H1 (cell line): ENCODE measurements at regions not wholly inside any gene's neighbourhood (a gene's known extent, or its start where the extent isn't known, plus 50 kb on each side); places are given as distances from the start of the nearest gene placed in this dataset.

Experiments used
- CTCF ChIA-PET: fragments of 300-600 bp; sonication (Branson Sonifier 250); formaldehyde crosslinking; loops from one replicate; lab custom pipeline; 2021; ENCODE audit not compliant: partially characterized antibody; lab: Charles Lee
- POLR2A ChIA-PET: fragments of 300-600 bp; sonication (Branson Sonifier 250); formaldehyde crosslinking; loops from one replicate; lab custom pipeline; 2021; ENCODE audit warnings: inconsistent platforms; ENCODE audit not compliant: partially characterized antibody; lab: Charles Lee
- DNase-seq, 2 experiments: peaks; one replicate each; pipeline versions ENCODE4 v3.0.0 to v3.0.0-alpha.2; 2010 to 2022; ENCODE audit warnings: low spot score in 2 of 2, low read depth in 1 of 2, mixed read lengths in 1 of 2
- FAIRE-seq: peaks from 2 replicates; lab custom pipeline; 2011; peaks lifted over from hg19 to GRCh38; lab: Jason Lieb, UNC
- H2AFZ ChIP-seq: 2 replicates; pipeline ENCODE4 v1.8.1; 2012; ENCODE audit warnings: low read length, inconsistent platforms
- H2AK5ac ChIP-seq: 2 replicates; pipeline ENCODE4 v1.6.1; 2013; ENCODE audit warnings: low read depth, low read length
- H2BK120ac ChIP-seq: replicated peaks from 2 replicates; pipeline ENCODE3; 2013; ENCODE audit warnings: low read depth, low read length, inconsistent platforms
- H2BK12ac ChIP-seq: 2 replicates; pipeline ENCODE4 v1.6.1; 2013; ENCODE audit warnings: low read depth, low read length
- H2BK15ac ChIP-seq: 2 replicates; pipeline ENCODE4 v1.6.1; 2013; ENCODE audit warnings: low read length
- H2BK20ac ChIP-seq: 2 replicates; pipeline ENCODE4 v1.6.1; 2013; ENCODE audit warnings: low read length
- H2BK5ac ChIP-seq: 2 replicates; pipeline ENCODE4 v1.6.1; 2013; ENCODE audit warnings: low read depth, low read length
- H3K14ac ChIP-seq: 2 replicates; pipeline ENCODE4 v1.6.1; 2013; ENCODE audit warnings: inconsistent platforms; ENCODE audit not compliant: insufficient read length
- H3K18ac ChIP-seq: 2 replicates; pipeline ENCODE4 v1.6.1; 2013; ENCODE audit warnings: low read length; ENCODE audit errors: extremely low read depth
- H3K23ac ChIP-seq: 2 replicates; pipeline ENCODE4 v1.6.1; 2013; ENCODE audit warnings: inconsistent platforms; ENCODE audit not compliant: insufficient read length
- H3K23me2 ChIP-seq: 2 replicates; pipeline ENCODE4 v1.6.1; 2013; ENCODE audit warnings: low read depth, low read length
- H3K27ac ChIP-seq: 2 replicates; pipeline ENCODE4 v1.6.1; 2011; ENCODE audit warnings: low read depth, low read length, inconsistent platforms
- H3K27me3 ChIP-seq, 4 experiments: replicated peaks in 1 of 4; 1 replicate in 1 of 4; 2 replicates in 3 of 4; pipeline versions ENCODE4 v1.6.1 to v1.8.1; 2011 to 2013; ENCODE audit warnings: low read length in 3 of 4, mild to moderate bottlenecking in 3 of 4, inconsistent platforms in 2 of 4, mixed read lengths in 2 of 4, moderate library complexity in 1 of 4; ENCODE audit not compliant: control insufficient read depth in 3 of 4, insufficient read depth in 3 of 4; ENCODE audit errors: extremely low read depth in 1 of 4
- H3K36me3 ChIP-seq, 4 experiments: 2 replicates each; pipeline versions ENCODE4 v1.6.1 to v1.8.1; 2011 to 2013; ENCODE audit warnings: mild to moderate bottlenecking in 4 of 4, low read length in 3 of 4, moderate library complexity in 2 of 4, control low read depth in 1 of 4, inconsistent platforms in 1 of 4; ENCODE audit not compliant: insufficient read depth in 4 of 4, control insufficient read depth in 2 of 4
- H3K4ac ChIP-seq: replicated peaks from 2 replicates; pipeline ENCODE3; 2013; ENCODE audit warnings: low read length, low read depth, mixed read lengths, inconsistent platforms; ENCODE audit not compliant: insufficient read length
- H3K4me1 ChIP-seq, 4 experiments: replicated peaks in 1 of 4; 1 replicate in 1 of 4; 2 replicates in 3 of 4; pipeline versions ENCODE4 v1.6.1 to v1.8.1; 2011 to 2013; ENCODE audit warnings: low read length in 3 of 4, inconsistent platforms in 2 of 4, mixed read lengths in 1 of 4; ENCODE audit not compliant: insufficient read depth in 4 of 4, control insufficient read depth in 3 of 4
- H3K4me2 ChIP-seq, 2 experiments: 2 replicates each; pipeline versions ENCODE4 v1.6.1 to v1.8.1; 2011 to 2013; ENCODE audit warnings: low read depth in 2 of 2, low read length in 2 of 2, control low read depth in 1 of 2, inconsistent platforms in 1 of 2, mild to moderate bottlenecking in 1 of 2; ENCODE audit not compliant: insufficient read depth in 1 of 2
- H3K4me3 ChIP-seq, 4 experiments: fragments of 200-600, 300-600 bp in 1 of 4; sonication (generic), shearing (Covaris generic), sonication (Bioruptor Twin) in 1 of 4; 2 replicates each; pipeline versions ENCODE4 v1.5.1 to v1.8.1; 2011 to 2016; ENCODE audit warnings: low read length in 4 of 4, low read depth in 3 of 4, control low read depth in 2 of 4, inconsistent platforms in 2 of 4, mild to moderate bottlenecking in 2 of 4, mixed read lengths in 1 of 4, moderate library complexity in 1 of 4; ENCODE audit not compliant: insufficient read depth in 2 of 4; ENCODE audit errors: extremely low read depth in 1 of 4
- H3K56ac ChIP-seq: replicated peaks from 2 replicates; pipeline ENCODE3; 2013; ENCODE audit warnings: low read depth, mild to moderate bottlenecking, mixed read lengths, low read length, inconsistent platforms; ENCODE audit not compliant: insufficient read length
- H3K79me1 ChIP-seq: 2 replicates; pipeline ENCODE4 v1.6.1; 2013; ENCODE audit warnings: low read depth, low read length, control low read depth
- H3K79me2 ChIP-seq, 2 experiments: 2 replicates each; pipeline versions ENCODE4 v1.6.1 to v1.8.1; 2012 to 2013; ENCODE audit warnings: low read length in 2 of 2, mild to moderate bottlenecking in 2 of 2, inconsistent platforms in 1 of 2; ENCODE audit not compliant: insufficient read depth in 2 of 2, control insufficient read depth in 1 of 2
- H3K9ac ChIP-seq, 4 experiments: replicated peaks in 1 of 4; 1 replicate in 1 of 4; 2 replicates in 3 of 4; pipeline versions ENCODE4 v1.6.1 to v1.8.1; 2011 to 2013; ENCODE audit warnings: low read depth in 3 of 4, low read length in 3 of 4, control low read depth in 2 of 4, mild to moderate bottlenecking in 2 of 4, moderate library complexity in 2 of 4, inconsistent platforms in 1 of 4; ENCODE audit errors: extremely low read depth in 1 of 4
- H3K9me3 ChIP-seq, 2 experiments: 2 replicates each; pipeline versions ENCODE4 v1.6.1 to v1.8.1; 2012 to 2013; ENCODE audit warnings: mild to moderate bottlenecking in 2 of 2, moderate library complexity in 2 of 2, control low read depth in 1 of 2, inconsistent platforms in 1 of 2, low read depth in 1 of 2, low read length in 1 of 2, mixed read lengths in 1 of 2; ENCODE audit not compliant: insufficient read depth in 2 of 2
- H4K20me1 ChIP-seq, 2 experiments: replicated peaks in 1 of 2; 2 replicates each; pipeline versions ENCODE3 to v1.8.1; 2011 to 2013; ENCODE audit warnings: inconsistent platforms in 2 of 2, low read length in 2 of 2, mild to moderate bottlenecking in 1 of 2; ENCODE audit not compliant: insufficient read depth in 2 of 2, control insufficient read depth in 1 of 2
- H4K5ac ChIP-seq: 2 replicates; pipeline ENCODE4 v1.6.1; 2013; ENCODE audit warnings: low read length, low read depth, mixed read lengths, inconsistent platforms; ENCODE audit not compliant: insufficient read length
- H4K8ac ChIP-seq: 2 replicates; pipeline ENCODE4 v1.8.0; 2013; ENCODE audit warnings: mild to moderate bottlenecking, moderate library complexity, low read length, inconsistent platforms; ENCODE audit not compliant: insufficient read depth; ENCODE audit errors: extremely low read depth
- H4K91ac ChIP-seq: replicated peaks from 2 replicates; pipeline ENCODE3; 2013; ENCODE audit warnings: low read length, mixed read lengths, inconsistent platforms; ENCODE audit not compliant: insufficient read length
- EGR1 ChIP-seq: IDR thresholded peaks from 2 replicates; pipeline ENCODE4 v1.6.1; 2011; ENCODE audit warnings: low read depth, low read length, borderline replicate concordance
- PHF8 ChIP-seq: fragments of 200-600 bp; sonication (generic); conservative IDR thresholded peaks from 2 replicates; pipeline ENCODE4 v1.7.1; 2012; ENCODE audit warnings: low read depth, mild to moderate bottlenecking, inconsistent platforms, low read length, moderate library complexity
- WGBS, 2 experiments: shearing (Covaris generic) in 1 of 2; methylation state at CpG; one replicate each; pipeline versions ENCODE4 v1.1.6 to v1.1.7; 2013 to 2015; ENCODE audit warnings: low lambda C conversion rate in 2 of 2, mixed read lengths in 2 of 2, inconsistent platforms in 1 of 2, low coverage in 1 of 2, missing lambda C conversion rate in 1 of 2; ENCODE audit not compliant: insufficient replicate concordance in 2 of 2, insufficient coverage in 1 of 2, insufficient read length in 1 of 2; ENCODE audit errors: extremely low coverage in 1 of 2, missing lambda C conversion rate in 1 of 2; 5-methylcytosine and 5-hydroxymethylcytosine counted together

GRCh38 chr3:8380904-8381704 lies 120.5 kb upstream of the LMCD1 start:
- Histone ChIP-seq H3K27me3 (peaks cover 0 to 1% (median 0%) of the 10 kb centered on the region in 4 experiments; a peak in 1 of 7 replicates), H3K9me3 (no peaks in the 10 kb centered on the region), H3K23me2 (no peaks in the 10 kb centered on the region), H3K27ac (no peak overlapping the region), H2BK20ac (no peak overlapping the region), H4K8ac (no peak overlapping the region), H3K18ac (no peak overlapping the region), H3K4me2 (no peak overlapping the region), H3K79me1 (no peaks in the 10 kb centered on the region), H3K36me3 (no peaks in the 10 kb centered on the region; a peak in 1 of 8 replicates), H3K23ac (no peak overlapping the region), H2BK120ac (no peak overlapping the region), H3K4ac (no peak overlapping the region), H3K14ac (no peak overlapping the region), H3K4me3 (no peak overlapping the region), H2BK12ac (no peak overlapping the region), H3K4me1 (no peaks in the 10 kb centered on the region), H2AK5ac (no peak overlapping the region), H2AFZ (no peak overlapping the region), H3K56ac (no peak overlapping the region), H4K5ac (no peak overlapping the region), H2BK5ac (no peak overlapping the region), H2BK15ac (no peak overlapping the region), H4K91ac (no peak overlapping the region), H3K9ac (no peak overlapping the region), H3K79me2 (no peaks in the 10 kb centered on the region), H4K20me1 (no peaks in the 10 kb centered on the region)
- FAIRE-seq (no peak), DNase-seq (no peak)
- ChIA-PET CTCF (no interaction called here), POLR2A (interaction anchor here (0.8 kb wide), 1 partner anchor 8 kb away, joined by 3 read pairs; no protein-coding TSS in a partner anchor)
- 81% methylated on average over 5 of the region's 5 CpGs; no CpG with 5 or more reads in 1 of the 2 experiments for WGBS, 2 experiments
- TF ChIP-seq PHF8: no peak
- TF ChIP-seq EGR1: no peak
